NCI-H82 treated with DMSO at 0.1 percent for 48 hours (cell line): ENCODE measurements at regions not wholly inside any gene's neighbourhood (a gene's known extent, or its start where the extent isn't known, plus 50 kb on each side); places are given as distances from the start of the nearest gene placed in this dataset.

Experiments used
- DNase-seq: peaks from one replicate; lab custom pipeline; 2025; ENCODE audit not compliant: unreplicated experiment; lab: John Stamatoyannopoulos, UW

GRCh38 chr4:35975617-35976355 is 268.5 kb downstream of the ARAP2 start:
- no peak for DNase-seq

GRCh38 chr4:35978551-35978950 is 265.8 kb downstream of the ARAP2 start:
- no peak for DNase-seq

GRCh38 chr4:35982318-35982717 is 262.0 kb downstream of the ARAP2 start:
- no peak for DNase-seq

GRCh38 chr4:35986537-35986936 is 257.8 kb downstream of the ARAP2 start:
- DNase-seq: no peak

GRCh38 chr4:35993606-35994005 is 250.7 kb downstream of the ARAP2 start:
- no peak for DNase-seq

GRCh38 chr4:36000941-36001557 is 243.3 kb downstream of the ARAP2 start:
- no peak for DNase-seq

GRCh38 chr4:36003051-36003450 is 241.3 kb downstream of the ARAP2 start:
- DNase-seq: no peak

- no peak for DNase-seq
Observed at GRCh38 chr4:36004204-36004851, 240.0 kb downstream of the ARAP2 start.

- DNase-seq: no peak
Observed at GRCh38 chr4:36006226-36006625, 238.1 kb downstream of the ARAP2 start.

- no peak for DNase-seq
Observed at GRCh38 chr4:36010397-36010929, 233.9 kb downstream of the ARAP2 start.

GRCh38 chr4:36011381-36011780 is 232.9 kb downstream of the ARAP2 start:
- no peak for DNase-seq

GRCh38 chr4:36012503-36012902 is 231.8 kb downstream of the ARAP2 start:
- no peak for DNase-seq

GRCh38 chr4:36013206-36013605 is 231.1 kb downstream of the ARAP2 start:
- DNase-seq: no peak
